KG1 (cell line): ENCODE measurements at regions not wholly inside any gene's neighbourhood (a gene's known extent, or its start where the extent isn't known, plus 50 kb on each side); places are given as distances from the start of the nearest gene placed in this dataset.
"Not testable (repeated sequence)": the region's sequence is repeated elsewhere in the genome, so short reads cannot be mapped to it uniquely, and the experiment has no call there.

Experiments
- DNase-seq: peaks from one replicate; lab custom pipeline; 2025; lab: John Stamatoyannopoulos, UW

DNA sequence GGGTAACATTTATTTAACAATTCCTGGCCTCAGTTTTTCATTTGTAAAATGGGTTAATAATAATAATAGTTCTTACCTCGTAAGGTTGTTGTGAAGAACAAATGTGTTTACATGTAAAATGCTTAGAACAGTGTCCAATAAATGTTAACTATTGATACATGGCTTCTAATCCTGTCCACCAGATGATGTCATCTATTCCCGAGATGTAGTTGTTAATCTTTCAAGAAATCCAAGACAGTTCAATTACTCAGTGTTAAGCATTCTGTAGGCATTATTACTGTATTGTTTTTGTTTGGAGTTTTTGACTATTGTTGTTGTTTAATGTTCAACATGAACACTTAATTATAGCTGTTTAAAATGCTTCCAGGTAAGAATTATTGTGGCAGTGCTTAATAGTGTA, 131.0 kb upstream of the FNDC3A start:
- DNase-seq: no peak

DNA sequence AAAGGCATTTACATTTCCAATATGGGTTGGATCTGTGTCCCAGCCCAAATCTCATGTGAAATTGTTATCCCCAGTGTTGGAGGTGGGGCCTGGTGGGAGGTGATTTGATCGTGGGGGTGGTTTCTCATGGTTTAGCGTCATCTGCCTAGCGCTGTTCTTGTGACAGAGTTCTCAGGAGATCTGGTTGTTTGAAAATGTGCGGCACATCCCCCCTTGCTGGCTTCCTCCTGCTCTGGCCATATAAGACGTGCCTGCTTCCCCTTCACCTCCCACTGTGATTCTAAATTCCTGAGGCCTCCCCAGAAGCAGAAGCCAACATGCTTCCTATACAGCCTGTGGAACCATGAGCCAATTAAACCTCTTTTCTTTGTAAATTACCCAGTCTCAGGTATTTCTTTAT, 126.2 kb upstream of the FNDC3A start:
- DNase-seq: no peak

DNA sequence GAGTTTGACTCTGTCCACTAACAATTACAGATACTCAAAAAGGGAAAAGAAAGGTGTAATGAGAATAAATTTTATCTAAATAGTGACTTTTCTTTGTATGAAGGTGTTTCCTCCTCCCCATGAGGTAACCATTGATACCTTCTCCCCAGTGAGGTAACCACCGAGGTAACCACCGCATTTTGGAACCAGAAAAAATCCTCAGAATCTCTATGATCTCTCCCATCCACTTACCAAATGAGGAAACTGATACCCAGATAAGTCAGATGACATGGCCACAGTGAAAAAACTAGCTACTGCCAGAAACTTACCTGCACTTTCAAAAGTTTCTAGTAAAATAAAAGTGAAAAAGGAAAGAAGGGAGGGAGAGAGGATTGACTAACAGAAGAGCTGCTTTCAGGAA, 124.0 kb upstream of the FNDC3A start:
- no peak for DNase-seq

DNA sequence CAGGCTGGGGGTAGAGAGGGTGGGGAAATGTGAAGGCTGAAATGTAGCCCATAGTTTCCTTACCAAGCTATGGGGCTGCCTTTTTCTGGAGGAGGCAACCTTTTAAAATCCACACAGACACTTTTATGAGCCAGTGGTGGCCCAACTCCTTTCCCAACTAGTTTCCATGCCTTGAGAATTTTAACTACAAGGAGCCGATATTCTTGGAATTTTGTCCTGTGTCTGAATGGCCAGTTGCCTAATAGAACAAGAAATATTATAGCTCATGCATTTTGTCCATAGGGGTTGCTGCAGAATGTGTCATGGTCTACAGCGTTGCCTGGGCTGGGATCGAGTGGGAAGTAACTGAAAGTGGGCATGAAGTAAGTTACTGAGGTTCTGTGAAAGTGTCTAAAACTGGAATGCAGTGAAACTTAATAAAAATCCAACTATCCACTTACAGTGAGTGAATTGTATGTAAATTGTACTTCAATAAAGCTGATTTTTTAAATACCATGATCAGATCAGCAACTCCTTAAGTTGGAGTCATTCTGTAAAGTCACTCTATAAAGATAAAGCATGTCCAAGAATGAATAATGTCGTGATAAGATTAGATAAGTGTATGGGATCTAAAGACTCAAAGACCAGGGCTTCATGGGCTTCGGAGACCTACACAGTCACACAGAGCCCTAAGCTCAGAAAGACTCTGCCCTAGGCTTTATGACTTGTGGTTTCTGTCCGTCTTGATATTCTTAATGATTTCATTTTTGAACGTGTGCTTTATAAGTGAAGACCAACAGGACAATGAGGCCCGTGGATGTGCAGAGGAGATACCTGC, 122.6 kb upstream of the FNDC3A start:
- DNase-seq: no peak

DNA sequence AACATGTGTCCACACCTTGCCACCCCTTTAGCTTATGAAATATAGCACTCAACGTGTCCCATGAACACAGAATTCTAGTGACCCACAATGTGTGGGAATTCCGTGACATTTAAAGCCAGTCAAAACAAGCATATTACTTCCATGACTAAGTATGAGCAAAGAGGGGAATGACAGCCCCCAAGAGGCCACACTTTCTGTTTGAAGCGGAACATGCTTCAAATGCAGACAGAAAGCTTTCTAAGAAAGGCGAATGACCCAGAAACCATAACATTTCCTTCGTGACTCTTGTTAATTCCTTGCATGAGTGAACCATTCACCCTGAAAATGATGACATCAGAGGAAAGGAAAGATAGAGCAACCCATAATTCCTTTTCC, 122.0 kb upstream of the FNDC3A start:
- no peak for DNase-seq

DNA sequence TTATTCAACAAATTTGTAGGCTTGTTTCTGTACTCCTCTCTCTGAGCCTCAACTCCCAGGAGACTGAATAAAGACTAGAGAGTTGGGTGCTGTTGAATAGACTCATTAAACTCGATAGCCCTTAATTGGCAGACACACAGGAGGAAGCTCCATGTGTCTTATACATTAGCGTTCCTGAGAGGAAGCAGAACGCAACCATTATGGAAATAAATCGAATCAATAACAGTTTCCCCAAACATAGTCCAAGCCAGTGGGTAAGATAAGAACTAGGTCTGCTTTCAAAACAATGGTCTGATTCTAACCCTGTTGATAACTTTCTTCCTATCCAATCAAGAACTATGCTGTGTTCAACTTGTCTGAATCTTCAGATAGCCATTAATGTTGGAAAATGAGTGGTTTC, 118.1 kb upstream of the FNDC3A start:
- no peak for DNase-seq

DNA sequence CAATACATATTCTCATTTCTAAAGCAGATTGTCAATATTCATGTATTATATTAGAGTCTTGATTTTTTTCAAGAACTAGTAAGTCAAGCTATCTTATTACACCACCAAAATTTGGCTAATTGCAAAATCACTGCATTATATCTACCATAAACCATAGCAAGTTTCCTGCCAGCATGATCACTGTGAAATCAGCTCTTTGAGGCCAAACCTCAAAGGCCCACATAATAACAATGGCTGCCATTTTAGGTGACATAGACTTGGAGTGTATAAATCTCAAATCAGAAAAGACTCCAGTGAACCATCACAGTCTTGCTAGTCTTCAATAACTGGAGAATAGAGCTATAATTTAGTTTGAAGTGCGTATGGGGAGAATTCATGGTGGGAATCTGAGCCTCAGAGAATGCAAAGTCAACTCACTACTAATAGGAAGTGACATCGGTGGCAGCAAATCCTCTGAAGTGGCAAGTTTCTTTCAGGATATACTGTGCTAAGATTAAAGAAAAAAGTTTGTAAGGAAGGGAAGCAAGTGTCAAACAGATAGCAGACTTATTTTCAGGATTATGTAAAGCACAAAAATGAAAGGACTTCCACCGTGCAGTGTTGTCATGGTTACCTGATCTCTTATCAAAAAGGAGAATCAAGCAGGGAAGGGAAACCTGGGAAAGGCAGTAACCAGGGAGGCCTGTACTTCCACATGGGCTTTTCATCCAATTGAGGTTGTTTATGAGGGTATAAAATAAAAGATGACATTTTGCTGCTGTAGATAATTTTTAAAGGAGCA, 117.4 kb upstream of the FNDC3A start:
- no peak for DNase-seq

DNA sequence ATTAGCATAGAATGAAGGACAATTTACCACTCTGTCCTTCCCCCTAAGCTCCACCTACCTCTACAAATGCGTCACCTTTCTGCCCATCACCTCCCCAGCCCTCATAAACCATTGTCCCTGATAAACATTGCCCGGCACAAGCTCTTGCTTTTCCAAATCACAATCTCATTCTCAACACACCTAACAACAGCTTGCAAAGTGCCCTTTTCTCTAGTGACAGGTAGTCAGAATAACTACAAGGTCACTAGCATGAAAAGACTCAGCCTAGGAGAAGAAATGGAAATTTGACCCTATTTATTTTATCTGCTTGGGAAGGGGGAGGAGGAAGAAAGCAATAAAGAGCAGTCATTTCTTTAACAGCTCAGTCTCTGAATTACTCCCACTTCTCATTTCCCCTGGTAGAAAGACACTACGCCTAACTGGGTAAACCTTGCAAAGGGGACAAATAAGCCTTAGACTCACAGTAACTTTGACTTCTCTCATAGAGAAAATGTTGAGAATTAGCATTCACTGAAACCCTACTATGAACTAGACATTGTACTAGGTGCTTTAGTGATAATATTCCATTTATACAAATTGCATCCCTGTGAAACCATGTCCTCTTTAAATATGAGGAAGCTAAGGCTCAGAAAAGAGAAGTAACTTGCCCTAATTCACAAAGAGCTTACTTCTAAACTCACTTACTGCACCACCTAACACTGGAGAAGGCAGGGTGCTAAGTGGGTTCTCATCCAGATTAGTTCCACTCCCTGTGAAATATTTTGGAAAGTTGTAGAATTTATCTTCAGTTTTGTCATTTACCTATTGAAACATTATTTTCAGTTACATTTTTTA, 116.2 kb upstream of the FNDC3A start:
- no peak for DNase-seq

DNA sequence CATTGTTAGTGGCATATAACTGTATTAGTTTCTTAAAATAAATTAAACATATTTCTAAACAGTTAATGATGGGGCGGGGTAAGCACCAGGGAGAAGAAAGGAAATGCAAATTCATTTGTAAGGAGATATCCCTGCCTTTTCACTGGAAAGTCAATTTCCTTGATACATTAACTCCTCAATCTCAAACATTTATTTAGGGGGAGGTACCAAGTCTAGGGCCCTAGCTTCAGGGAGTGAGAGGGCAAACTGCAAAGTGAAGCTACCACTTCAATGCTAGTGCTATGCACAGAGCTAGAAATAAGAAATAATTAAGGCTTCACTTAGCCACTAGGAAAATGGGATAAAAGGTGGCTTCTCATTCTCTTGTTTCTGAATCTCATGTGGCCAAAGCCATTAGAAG, 115.3 kb upstream of the FNDC3A start:
- DNase-seq: no peak

DNA sequence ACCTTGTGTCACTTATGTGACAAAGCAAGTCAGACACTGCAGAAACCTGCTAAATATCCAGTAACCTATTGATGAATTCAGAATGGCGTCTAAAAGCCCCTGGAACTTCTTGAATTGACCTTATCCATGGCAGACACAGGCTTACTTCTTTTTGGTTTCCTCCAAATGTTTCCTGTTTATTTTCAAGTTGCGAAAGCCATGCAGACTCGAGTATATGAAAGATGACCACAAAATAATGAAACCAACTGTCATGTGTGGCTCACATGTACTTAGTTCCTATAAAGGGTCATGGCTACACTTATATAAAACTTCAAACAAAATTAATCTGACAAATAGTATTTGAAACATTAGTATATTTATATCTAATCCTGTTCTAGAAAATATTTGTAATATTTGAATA, 113.1 kb upstream of the FNDC3A start:
- peak; percentile 44 for DNase-seq

DNA sequence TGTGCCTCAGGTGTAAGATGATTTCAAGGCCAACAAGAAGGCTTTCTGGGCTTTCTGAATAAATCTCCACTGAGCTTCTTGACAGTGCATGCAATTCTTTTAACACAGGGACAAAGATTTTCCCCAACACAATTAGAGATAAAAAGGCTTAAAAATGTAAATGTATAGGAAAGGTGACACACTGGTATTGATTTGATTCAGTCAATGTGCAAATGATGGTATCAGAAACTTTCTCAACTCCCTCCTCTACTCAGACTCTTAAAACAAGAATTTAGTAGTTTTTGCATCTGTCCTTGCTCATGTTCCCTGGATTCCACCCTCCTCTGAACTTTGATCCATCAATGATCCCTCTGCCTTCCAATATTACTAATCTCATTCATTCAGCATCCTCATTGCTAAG, 111.6 kb upstream of the FNDC3A start:
- no peak for DNase-seq

DNA sequence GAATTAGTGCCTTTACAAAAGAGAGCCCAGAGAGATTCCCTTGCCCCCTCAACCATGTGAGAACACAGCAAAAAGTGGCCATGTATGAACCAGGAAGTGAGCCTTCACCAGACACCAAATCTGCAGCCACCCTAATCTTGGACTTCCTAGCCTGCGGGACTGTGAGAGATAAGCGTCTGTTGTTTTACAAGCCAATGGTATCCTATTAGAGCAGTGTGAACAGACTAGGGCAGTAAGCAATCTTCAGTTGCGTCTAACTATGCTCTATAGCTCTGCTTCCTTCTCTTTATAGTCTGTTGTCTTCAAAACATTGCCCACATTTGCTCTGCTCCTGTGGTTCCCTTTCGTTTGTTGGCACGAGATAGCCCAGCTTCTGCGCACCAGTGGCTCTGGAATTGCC, 109.5 kb upstream of the FNDC3A start:
- DNase-seq: no peak

DNA sequence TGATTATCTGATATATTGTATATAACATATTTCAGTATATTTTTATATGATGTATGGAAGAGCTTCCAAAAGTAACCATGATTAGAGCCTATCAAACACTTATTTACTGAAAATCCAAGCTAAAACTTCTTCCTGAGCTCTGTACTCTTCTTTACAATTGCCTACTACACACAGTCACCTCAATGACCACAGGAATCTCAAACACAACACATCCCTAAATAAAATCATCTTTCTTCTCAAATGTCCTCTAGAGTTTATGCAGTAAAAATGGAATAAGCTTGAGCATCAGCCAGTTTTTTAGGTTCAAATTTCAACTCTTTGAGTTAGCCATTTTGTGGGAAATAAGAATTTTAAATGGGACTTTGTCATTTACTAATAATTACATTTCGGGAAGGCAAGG, 102.6 kb upstream of the FNDC3A start:
- no peak for DNase-seq

DNA sequence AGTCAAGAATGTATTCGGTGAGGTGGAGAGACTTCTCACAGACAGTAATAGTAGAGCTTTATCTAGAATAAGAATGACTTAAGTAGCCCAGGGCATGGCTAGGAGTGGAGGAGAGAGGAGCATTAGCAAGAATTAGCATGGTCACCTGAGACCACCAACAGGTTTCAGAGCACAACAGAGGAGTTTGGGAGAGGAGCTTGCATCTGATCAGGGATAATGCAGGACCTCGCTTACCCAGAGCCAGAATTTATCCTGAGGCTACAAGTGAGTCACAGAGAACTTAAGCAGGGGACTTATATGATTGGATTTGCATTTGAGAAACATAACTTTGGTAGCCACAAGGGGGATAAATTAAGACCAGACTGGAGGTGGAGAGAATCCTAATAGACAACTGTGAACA, 102.1 kb upstream of the FNDC3A start:
- DNase-seq: no peak

DNA sequence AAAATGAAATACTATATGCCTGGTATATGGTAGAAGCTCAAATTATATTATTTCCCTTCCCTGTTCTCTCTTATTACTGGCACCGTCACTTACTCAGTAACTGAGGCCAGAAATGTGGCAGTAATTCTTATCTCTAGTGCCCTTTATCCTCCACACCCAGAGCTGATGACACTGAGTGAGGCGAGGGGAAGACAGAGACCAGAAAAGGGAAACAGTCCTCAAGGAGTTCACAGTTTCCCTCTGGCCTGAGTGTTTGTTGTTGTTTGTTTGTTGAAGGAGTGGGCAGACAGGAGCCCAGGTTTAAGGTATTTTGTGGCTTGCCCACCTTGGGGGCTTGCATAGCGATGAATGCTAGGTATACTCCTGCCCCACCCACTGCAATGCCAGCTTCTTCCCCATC, 101.5 kb upstream of the FNDC3A start:
- no peak for DNase-seq

DNA sequence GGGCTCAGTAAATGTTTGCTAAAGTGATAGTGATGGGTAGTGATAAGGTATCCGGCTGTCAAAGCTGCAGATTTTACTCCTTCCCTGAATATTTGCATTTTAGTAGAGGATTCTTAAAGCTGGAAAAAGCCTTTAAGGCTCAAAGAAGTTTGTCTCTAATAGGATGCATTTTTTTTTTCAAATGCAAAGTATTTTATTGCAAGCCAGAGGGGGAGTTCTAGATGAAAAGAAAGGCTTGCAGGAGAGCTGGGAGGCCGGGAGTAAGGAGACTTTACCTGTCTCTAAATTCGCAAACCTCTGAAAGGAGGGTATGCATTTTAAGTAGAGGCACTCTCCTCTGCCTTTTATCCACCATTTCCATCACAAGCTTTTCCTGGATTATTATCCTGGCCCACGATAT, 100.7 kb upstream of the FNDC3A start:
- DNase-seq: no peak

DNA sequence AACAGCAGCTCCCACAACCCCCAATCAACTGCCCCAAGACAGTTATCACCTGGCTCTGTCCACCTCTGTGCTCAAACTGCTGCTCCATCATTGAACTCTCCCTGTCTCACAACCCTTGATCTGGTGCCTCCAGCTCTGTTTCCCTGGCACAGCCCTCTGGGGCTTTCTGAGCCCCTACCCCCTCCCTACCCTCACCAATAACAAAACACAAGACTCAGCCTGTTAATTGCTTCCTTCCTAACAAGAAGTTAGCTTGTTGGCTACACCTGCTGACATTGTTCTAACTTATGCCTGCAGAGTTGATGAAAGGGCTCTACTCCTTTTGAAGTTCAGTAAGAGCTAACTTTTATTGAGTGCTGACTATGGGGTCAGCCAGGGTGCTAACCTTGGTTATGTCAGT, 99.4 kb upstream of the FNDC3A start:
- no peak for DNase-seq

DNA sequence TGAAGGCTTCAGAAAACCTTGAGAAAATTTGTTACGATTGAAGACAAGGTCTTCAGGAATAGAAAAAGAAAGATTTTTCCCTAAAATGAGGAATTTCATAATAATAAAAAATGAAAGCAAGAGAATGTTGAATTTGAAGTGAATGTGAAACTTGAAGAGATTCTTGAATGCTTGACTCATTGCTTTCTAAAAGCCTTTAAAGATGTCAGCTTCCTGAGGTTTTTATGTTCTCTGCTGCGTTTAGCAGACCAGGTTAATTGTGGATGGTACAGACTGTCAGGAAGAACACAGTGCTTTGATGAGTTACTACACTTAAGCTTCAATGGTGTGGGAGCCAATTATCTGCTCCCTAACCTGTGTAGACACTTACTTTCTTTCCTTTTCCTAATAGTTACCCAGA, 96.3 kb upstream of the FNDC3A start:
- DNase-seq: no peak

DNA sequence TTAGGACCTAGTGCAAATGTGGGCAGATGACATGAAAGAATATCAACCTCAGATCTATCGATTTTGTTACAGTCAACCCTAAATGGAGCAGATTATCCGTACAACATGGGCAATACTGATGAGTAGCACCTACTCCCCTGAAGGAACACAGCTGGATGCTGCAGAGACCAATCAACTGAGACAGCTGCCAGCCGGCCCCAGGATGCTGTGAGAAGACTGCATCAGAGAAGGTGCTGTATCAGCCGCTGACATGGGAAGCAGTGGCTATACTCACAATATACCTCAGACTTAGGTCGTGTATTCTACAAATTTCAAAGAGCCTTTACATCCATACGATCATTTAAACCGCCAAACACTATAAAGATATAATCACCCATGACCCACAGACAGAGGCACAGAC, 95.9 kb upstream of the FNDC3A start:
- DNase-seq: no peak

DNA sequence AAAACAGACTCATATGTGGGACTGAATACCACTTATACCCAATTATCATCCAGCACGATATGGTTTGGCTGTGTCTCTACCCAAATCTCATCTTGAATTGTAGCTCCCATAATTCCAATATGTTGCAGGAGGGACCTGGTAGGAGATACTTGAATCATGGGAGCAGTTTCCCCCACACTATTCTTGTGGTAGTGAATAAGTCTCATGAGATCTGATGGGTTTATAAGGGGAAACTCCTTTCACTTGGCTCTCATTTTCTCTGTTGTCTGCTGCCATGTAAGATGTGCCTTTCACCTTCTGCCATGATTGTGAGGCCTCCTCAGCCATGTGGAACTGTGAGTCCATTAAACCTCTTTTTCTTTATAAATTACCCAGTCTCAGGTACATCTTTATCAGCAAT, 91.9 kb upstream of the FNDC3A start:
- DNase-seq: not testable (repeated sequence)

DNA sequence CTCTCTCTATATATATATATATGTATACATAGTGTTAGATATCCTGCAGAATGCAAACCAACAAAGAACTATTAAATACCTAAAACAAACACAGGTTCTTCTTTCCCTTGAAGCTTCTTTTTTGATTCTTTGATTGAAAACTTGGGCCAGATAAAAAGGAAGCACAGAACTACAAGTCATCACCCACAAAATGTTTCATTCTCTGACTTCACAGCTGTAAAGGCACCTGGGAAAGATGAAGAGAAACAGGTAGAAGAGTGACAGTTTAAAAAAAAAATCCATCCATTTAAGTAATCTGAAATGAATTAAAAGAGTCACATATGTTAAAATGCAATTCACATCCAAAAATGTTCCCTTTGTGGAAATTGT, 90.7 kb upstream of the FNDC3A start:
- no peak for DNase-seq

DNA sequence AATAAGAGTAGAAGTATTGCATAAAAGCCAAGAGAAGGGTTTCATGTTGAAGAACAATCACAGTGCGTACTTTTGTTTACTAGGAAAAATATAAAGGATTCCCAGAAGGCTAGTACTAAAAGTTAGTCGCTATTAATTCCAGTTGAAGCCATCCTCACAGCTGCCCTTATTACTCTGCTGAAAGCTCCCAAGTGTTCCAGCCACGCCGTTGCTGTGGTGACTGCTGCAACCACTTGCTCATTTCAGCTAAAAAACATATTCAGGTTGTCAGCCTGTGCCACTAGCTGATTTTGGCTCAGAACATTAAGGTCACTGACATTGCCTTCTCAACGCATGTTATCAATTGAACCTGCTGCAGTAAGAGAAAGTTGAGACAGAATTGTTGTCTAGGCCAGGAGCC, 87.1 kb upstream of the FNDC3A start:
- DNase-seq: no peak

DNA sequence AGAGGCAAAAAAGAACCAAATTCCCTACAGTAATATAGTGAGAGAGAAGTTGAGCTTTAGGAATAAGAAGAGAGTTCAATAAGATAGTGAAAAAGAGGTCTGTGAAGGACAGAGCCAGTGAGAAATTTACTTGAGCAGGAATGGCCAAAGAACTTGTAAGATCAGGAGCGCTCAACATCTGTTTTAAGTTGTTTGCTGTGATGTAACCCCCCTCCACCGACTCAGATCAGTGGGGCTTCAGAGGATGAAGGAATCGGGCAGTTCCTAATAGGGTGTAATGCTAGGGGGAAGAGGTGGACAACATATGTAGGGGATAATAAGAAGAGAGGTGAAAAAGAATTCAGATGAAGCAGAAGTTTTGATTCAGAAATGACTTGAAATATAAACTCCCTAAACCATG, 85.3 kb upstream of the FNDC3A start:
- no peak for DNase-seq
